Neural progenitor cell (in vitro differentiated cells): ENCODE measurements at regions not wholly inside any gene's neighbourhood (a gene's known extent, or its start where the extent isn't known, plus 50 kb on each side); places are given as distances from the start of the nearest gene placed in this dataset.
A peak's percentile ranks its signal among the peaks of the same experiment; 100 is the strongest.

Experiments
- DNase-seq: peaks from one replicate; pipeline ENCODE4 v3.0.0-alpha.2; 2016; ENCODE audit warnings: low spot score
- H2AFZ ChIP-seq: fragments of 200-600 bp; sonication (generic); replicated peaks from 2 replicates; pipeline ENCODE4 v1.6.1; 2016; ENCODE audit warnings: antibody characterized with exemption
- H3F3A ChIP-seq: fragments of 200-600 bp; sonication (generic); 2 replicates; pipeline ENCODE4 v1.6.1; 2016; ENCODE audit warnings: antibody characterized with exemption, low read depth
- H3K27ac ChIP-seq: fragments of 200-600 bp; sonication (generic); 2 replicates; pipeline ENCODE4 v1.5.1; 2016; ENCODE audit warnings: mild to moderate bottlenecking
- H3K27me3 ChIP-seq: fragments of 200-600 bp; sonication (generic); 2 replicates; pipeline ENCODE4 v1.6.1; 2016; ENCODE audit warnings: mild to moderate bottlenecking, moderate library complexity
- H3K36me3 ChIP-seq: fragments of 200-600 bp; sonication (generic); 2 replicates; pipeline ENCODE4 v1.5.1; 2016
- H3K4me1 ChIP-seq: fragments of 200-600 bp; sonication (generic); 2 replicates; pipeline ENCODE4 v1.6.1; 2016; ENCODE audit warnings: mixed run types
- H3K4me2 ChIP-seq: fragments of 200-600 bp; sonication (generic); 2 replicates; pipeline ENCODE4 v1.6.1; 2016
- H3K4me3 ChIP-seq: fragments of 200-600 bp; sonication (generic); 2 replicates; pipeline ENCODE4 v1.5.1; 2016
- H3K79me2 ChIP-seq: fragments of 200-600 bp; sonication (generic); 2 replicates; pipeline ENCODE4 v1.6.1; 2016; ENCODE audit warnings: low read depth
- H3K9ac ChIP-seq: fragments of 200-600 bp; sonication (generic); 2 replicates; pipeline ENCODE4 v1.6.1; 2016
- H3K9me3 ChIP-seq: fragments of 200-600 bp; sonication (generic); 2 replicates; pipeline ENCODE4 v1.5.1; 2016; ENCODE audit warnings: low read depth
- H4K20me1 ChIP-seq: fragments of 200-600 bp; sonication (generic); 2 replicates; pipeline ENCODE4 v1.6.1; 2016; ENCODE audit warnings: low read depth
- H3K27ac Mint-ChIP-seq: 3 replicates; pipeline ENCODE4 v1.8.0; 2021; ENCODE audit warnings: mixed read lengths
- H3K27me3 Mint-ChIP-seq: 2 replicates; pipeline ENCODE4 v1.8.0; 2022; ENCODE audit warnings: low read depth, mild to moderate bottlenecking, inconsistent platforms, moderate library complexity, mixed read lengths; ENCODE audit not compliant: insufficient read depth
- H3K36me3 Mint-ChIP-seq: 3 replicates; pipeline ENCODE4 v1.8.0; 2021; ENCODE audit warnings: mixed read lengths
- H3K4me1 Mint-ChIP-seq: 3 replicates; pipeline ENCODE4 v1.8.0; 2021; ENCODE audit warnings: mixed read lengths
- H3K4me3 Mint-ChIP-seq: 3 replicates; pipeline ENCODE4 v1.8.0; 2021; ENCODE audit warnings: mild to moderate bottlenecking, moderate library complexity, mixed read lengths
- H3K9me3 Mint-ChIP-seq: 3 replicates; pipeline ENCODE4 v1.8.0; 2020; ENCODE audit warnings: mixed read lengths
- EZH2 ChIP-seq: fragments of 200-600 bp; sonication (generic); IDR thresholded peaks from 2 replicates; pipeline ENCODE4 v1.6.1; 2017; ENCODE audit warnings: antibody characterized with exemption, mild to moderate bottlenecking, moderate library complexity
- EZH2phosphoT487 ChIP-seq: fragments of 200-600 bp; sonication (generic); IDR thresholded peaks from 2 replicates; pipeline ENCODE4 v1.6.1; 2017; ENCODE audit warnings: antibody characterized with exemption
- TF ChIP-seq, protein P1 (sequence below): fragments of 200-600 bp; sonication (generic); IDR thresholded peaks from 2 replicates; pipeline ENCODE4 v1.5.1; 2017; ENCODE audit warnings: antibody characterized with exemption, mild to moderate bottlenecking

GRCh38 chr3:137938876-137939275 is 71.1 kb upstream of the CLDN18 start:
- TF ChIP-seq EZH2 (no peak), EZH2phosphoT487 (no peak)
- Histone ChIP-seq H3K9me3 (no peaks in the 10 kb centered on the region), H3K4me1 (no peaks in the 10 kb centered on the region), H2AFZ (no peak overlapping the region), H3K27ac (no peak overlapping the region), H4K20me1 (no peaks in the 10 kb centered on the region), H3K4me2 (no peak overlapping the region), H3K36me3 (no peaks in the 10 kb centered on the region), H3K9ac (no peak overlapping the region), H3K79me2 (no peaks in the 10 kb centered on the region), H3F3A (no peaks in the 10 kb centered on the region), H3K4me3 (no peak overlapping the region), H3K27me3 (no peaks in the 10 kb centered on the region)
- DNase-seq = no peak
- Mint-ChIP-seq H3K27me3 (peaks cover 3% of the 10 kb centered on the region), H3K36me3 (no peaks in the 10 kb centered on the region), H3K27ac (no peak overlapping the region), H3K4me1 (no peaks in the 10 kb centered on the region), H3K4me3 (no peak overlapping the region), H3K9me3 (peaks cover 5% of the 10 kb centered on the region)

DNA sequence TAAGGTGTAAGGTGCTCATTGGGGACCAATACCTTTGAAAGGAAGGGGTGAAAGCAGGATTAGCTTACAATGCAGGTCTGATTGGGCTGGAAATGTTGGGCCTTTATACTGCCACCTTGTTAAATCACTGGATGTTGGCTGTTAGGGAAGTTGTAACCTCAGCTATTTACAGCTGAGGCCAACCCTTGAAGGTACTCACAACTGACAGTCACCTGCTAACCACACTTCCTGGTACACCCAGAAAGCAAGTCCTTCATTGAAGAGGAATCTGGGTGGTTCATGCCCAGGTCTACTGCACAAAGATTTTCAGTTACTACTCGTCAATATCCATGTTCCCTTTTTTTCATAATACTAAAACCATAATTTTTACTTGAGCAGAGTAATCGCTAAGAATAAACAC is 65.4 kb upstream of the CLDN18 start:
- Mint-ChIP-seq H3K27ac (no peak overlapping the region), H3K4me3 (no peak overlapping the region), H3K4me1 (no peaks in the 10 kb centered on the region), H3K27me3 (peaks cover 3% of the 10 kb centered on the region), H3K36me3 (no peaks in the 10 kb centered on the region), H3K9me3 (peaks cover 5% of the 10 kb centered on the region)
- no peak overlapping the region for H2AFZ ChIP-seq
- TF ChIP-seq, protein P1, sequence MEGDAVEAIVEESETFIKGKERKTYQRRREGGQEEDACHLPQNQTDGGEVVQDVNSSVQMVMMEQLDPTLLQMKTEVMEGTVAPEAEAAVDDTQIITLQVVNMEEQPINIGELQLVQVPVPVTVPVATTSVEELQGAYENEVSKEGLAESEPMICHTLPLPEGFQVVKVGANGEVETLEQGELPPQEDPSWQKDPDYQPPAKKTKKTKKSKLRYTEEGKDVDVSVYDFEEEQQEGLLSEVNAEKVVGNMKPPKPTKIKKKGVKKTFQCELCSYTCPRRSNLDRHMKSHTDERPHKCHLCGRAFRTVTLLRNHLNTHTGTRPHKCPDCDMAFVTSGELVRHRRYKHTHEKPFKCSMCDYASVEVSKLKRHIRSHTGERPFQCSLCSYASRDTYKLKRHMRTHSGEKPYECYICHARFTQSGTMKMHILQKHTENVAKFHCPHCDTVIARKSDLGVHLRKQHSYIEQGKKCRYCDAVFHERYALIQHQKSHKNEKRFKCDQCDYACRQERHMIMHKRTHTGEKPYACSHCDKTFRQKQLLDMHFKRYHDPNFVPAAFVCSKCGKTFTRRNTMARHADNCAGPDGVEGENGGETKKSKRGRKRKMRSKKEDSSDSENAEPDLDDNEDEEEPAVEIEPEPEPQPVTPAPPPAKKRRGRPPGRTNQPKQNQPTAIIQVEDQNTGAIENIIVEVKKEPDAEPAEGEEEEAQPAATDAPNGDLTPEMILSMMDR = no peak
- TF ChIP-seq EZH2 (no peak), EZH2phosphoT487 (no peak)
- no peaks in the 10 kb centered on the region for H3K4me1 ChIP-seq
- no peak for DNase-seq
- no peak overlapping the region for H3K4me3 ChIP-seq
- H3K36me3 ChIP-seq = no peaks in the 10 kb centered on the region
- no peaks in the 10 kb centered on the region for H4K20me1 ChIP-seq
- no peaks in the 10 kb centered on the region for H3K9me3 ChIP-seq
- H3F3A ChIP-seq = no peaks in the 10 kb centered on the region
- no peak overlapping the region for H3K4me2 ChIP-seq
- no peak overlapping the region for H3K27ac ChIP-seq
- no peaks in the 10 kb centered on the region for H3K79me2 ChIP-seq
- H3K9ac ChIP-seq = no peak overlapping the region
- no peaks in the 10 kb centered on the region for H3K27me3 ChIP-seq

- Mint-ChIP-seq H3K4me1 (no peaks in the 10 kb centered on the region), H3K27me3 (peaks cover 3% of the 10 kb centered on the region), H3K9me3 (no peaks in the 10 kb centered on the region), H3K36me3 (no peaks in the 10 kb centered on the region), H3K27ac (no peak overlapping the region), H3K4me3 (no peak overlapping the region)
- Histone ChIP-seq H2AFZ (no peak overlapping the region), H3K27me3 (no peaks in the 10 kb centered on the region), H3K79me2 (no peaks in the 10 kb centered on the region), H3K9ac (no peak overlapping the region), H3K4me1 (no peaks in the 10 kb centered on the region), H3K36me3 (no peaks in the 10 kb centered on the region), H3K4me3 (no peak overlapping the region), H3K27ac (no peak overlapping the region), H4K20me1 (no peaks in the 10 kb centered on the region), H3K4me2 (no peak overlapping the region), H3F3A (no peaks in the 10 kb centered on the region), H3K9me3 (no peaks in the 10 kb centered on the region)
- no peak for TF ChIP-seq EZH2phosphoT487
- TF ChIP-seq, protein P1 = peak; percentile 90
- TF ChIP-seq EZH2 = no peak
- peak; percentile 89 for DNase-seq
Observed at GRCh38 chr3:137946356-137946973, 63.5 kb upstream of the CLDN18 start.

- Mint-ChIP-seq H3K4me3 (no peak overlapping the region), H3K27me3 (peaks cover 3% of the 10 kb centered on the region), H3K9me3 (no peaks in the 10 kb centered on the region), H3K4me1 (no peaks in the 10 kb centered on the region), H3K36me3 (no peaks in the 10 kb centered on the region), H3K27ac (no peak overlapping the region)
- Histone ChIP-seq H3K4me2 (no peak overlapping the region), H3F3A (no peaks in the 10 kb centered on the region), H2AFZ (no peak overlapping the region), H3K36me3 (no peaks in the 10 kb centered on the region), H3K9me3 (no peaks in the 10 kb centered on the region), H3K9ac (no peak overlapping the region), H3K27ac (no peak overlapping the region), H4K20me1 (no peaks in the 10 kb centered on the region), H3K27me3 (no peaks in the 10 kb centered on the region), H3K4me1 (no peaks in the 10 kb centered on the region), H3K79me2 (no peaks in the 10 kb centered on the region), H3K4me3 (no peak overlapping the region)
- DNase-seq = no peak
- TF ChIP-seq, protein P1 = no peak
- TF ChIP-seq EZH2phosphoT487 (no peak), EZH2 (no peak)
Observed at GRCh38 chr3:137947117-137947516, 62.8 kb upstream of the CLDN18 start.
